ENCODE measurements at regions not wholly inside any gene's neighbourhood (a gene's known extent, or its start where the extent isn't known, plus 50 kb on each side); places are given as distances from the start of the nearest gene placed in this dataset.

DNA sequence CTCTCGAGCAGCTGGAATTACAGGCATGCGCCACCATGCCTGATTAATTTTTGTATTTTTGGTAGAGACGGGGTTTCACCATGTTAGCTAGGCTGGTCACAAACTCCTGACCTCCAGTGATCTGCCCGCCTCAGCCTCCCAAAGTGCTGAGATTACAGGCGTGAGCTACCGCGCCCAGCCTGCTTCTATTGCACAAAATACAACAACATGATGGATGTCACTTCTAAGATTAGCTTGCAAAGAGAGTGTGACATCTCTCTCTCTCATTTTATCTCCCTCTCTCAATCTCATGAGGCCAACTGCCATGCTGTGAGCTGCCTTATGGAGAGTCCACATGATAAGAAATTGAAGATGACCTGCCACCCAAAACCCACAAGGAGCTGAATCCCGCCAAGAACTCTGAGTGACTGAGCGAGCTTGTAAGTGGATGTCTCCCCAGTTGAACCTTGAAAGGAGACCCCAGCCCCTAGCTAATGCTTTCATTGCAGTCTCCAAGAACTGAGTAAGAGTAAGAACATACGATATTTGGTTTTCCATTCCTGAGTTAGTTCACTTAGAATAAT, 458.5 kb downstream of the RBFOX1 start:
- TF ChIP-seq, protein P1, sequence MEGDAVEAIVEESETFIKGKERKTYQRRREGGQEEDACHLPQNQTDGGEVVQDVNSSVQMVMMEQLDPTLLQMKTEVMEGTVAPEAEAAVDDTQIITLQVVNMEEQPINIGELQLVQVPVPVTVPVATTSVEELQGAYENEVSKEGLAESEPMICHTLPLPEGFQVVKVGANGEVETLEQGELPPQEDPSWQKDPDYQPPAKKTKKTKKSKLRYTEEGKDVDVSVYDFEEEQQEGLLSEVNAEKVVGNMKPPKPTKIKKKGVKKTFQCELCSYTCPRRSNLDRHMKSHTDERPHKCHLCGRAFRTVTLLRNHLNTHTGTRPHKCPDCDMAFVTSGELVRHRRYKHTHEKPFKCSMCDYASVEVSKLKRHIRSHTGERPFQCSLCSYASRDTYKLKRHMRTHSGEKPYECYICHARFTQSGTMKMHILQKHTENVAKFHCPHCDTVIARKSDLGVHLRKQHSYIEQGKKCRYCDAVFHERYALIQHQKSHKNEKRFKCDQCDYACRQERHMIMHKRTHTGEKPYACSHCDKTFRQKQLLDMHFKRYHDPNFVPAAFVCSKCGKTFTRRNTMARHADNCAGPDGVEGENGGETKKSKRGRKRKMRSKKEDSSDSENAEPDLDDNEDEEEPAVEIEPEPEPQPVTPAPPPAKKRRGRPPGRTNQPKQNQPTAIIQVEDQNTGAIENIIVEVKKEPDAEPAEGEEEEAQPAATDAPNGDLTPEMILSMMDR (IDR thresholded peaks at IDR 0.05; ENCODE audit: insufficient read depth, low read length, poor library complexity, severe bottlenecking): no peak
- TF ChIP-seq EZH2phosphoT487 (conservative IDR thresholded peaks at IDR 0.05; ENCODE audit: low read length): no peak
